ENCODE measurements at regions not wholly inside any gene's neighbourhood (a gene's known extent, or its start where the extent isn't known, plus 50 kb on each side); places are given as distances from the start of the nearest gene placed in this dataset.

- no peaks in the 10 kb centered on the region for H3K4me1 ChIP-seq (ENCODE audit: control insufficient read depth, insufficient read depth, low read length)
- TF ChIP-seq, protein P1, sequence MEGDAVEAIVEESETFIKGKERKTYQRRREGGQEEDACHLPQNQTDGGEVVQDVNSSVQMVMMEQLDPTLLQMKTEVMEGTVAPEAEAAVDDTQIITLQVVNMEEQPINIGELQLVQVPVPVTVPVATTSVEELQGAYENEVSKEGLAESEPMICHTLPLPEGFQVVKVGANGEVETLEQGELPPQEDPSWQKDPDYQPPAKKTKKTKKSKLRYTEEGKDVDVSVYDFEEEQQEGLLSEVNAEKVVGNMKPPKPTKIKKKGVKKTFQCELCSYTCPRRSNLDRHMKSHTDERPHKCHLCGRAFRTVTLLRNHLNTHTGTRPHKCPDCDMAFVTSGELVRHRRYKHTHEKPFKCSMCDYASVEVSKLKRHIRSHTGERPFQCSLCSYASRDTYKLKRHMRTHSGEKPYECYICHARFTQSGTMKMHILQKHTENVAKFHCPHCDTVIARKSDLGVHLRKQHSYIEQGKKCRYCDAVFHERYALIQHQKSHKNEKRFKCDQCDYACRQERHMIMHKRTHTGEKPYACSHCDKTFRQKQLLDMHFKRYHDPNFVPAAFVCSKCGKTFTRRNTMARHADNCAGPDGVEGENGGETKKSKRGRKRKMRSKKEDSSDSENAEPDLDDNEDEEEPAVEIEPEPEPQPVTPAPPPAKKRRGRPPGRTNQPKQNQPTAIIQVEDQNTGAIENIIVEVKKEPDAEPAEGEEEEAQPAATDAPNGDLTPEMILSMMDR (IDR thresholded peaks at IDR 0.05) = no peak
- Mint-ChIP-seq H3K27me3 (ENCODE audit: low read depth in 2 of 2) (no peaks in the 10 kb centered on the region), H3K27ac (no peak overlapping the region), H3K9me3 (peaks cover 18 to 23% of the 10 kb centered on the region in 2 donors), H3K36me3 (no peaks in the 10 kb centered on the region), H3K4me1 (no peaks in the 10 kb centered on the region), H3K4me3 (no peak overlapping the region)
- H3K27ac ChIP-seq (ENCODE audit: low read length) = no peak overlapping the region
- no peaks in the 10 kb centered on the region for H3K36me3 ChIP-seq (ENCODE audit: control insufficient read depth, insufficient read depth, low read length)
- peaks cover 7% of the 10 kb centered on the region for H3K9me3 ChIP-seq (ENCODE audit: control insufficient read depth, insufficient read depth, low read length)
- DNase-seq (no peak), ATAC-seq (no peak)
- WGBS (ENCODE audit: insufficient coverage) = 78% methylated on average over 2 of the region's 2 CpGs
- intact Hi-C loops (cut with micrococcal nuclease) = no loop called here
- H3K27me3 ChIP-seq (ENCODE audit: control insufficient read depth, insufficient read depth, low read length) = no peaks in the 10 kb centered on the region
- no peak overlapping the region for H3K4me3 ChIP-seq (ENCODE audit: low read length)
Observed at GRCh38 chr2:80893711-80894110, 589.2 kb upstream of the LRRTM1 start.

DNA sequence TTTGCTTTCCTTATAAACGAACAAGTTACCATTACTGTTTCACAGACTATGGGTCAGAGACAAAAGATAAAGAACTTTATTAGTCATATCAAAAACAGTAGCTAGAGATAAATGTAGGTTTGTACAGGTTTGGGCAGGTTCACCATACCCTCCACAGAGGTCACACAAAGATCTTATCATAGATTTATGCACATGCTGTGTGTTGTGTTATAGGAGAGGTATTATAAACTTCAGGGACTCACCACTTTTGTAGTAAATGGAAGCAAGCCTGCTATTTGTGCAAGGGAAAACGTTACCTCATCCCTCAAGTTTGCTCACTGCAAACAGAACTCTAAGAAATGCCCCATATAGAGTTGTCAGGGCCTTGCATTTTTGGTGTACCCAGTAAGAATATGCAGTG lies 584.5 kb upstream of the LRRTM1 start:
- H3K4me3 ChIP-seq (ENCODE audit: low read length) = no peak overlapping the region
- no peaks in the 10 kb centered on the region for H3K27me3 Mint-ChIP-seq (ENCODE audit: low read depth in 2 of 2)
- no peaks in the 10 kb centered on the region for H3K27me3 ChIP-seq (ENCODE audit: control insufficient read depth, insufficient read depth, low read length)
- H3K4me3 Mint-ChIP-seq = no peak overlapping the region
- H3K27ac ChIP-seq (ENCODE audit: low read length) = no peak overlapping the region
- DNase-seq = no peak
- no peak for ATAC-seq
- peaks cover 7% of the 10 kb centered on the region for H3K36me3 Mint-ChIP-seq
- TF ChIP-seq, protein P1 (IDR thresholded peaks at IDR 0.05) = no peak
- no peaks in the 10 kb centered on the region for H3K4me1 Mint-ChIP-seq
- H3K9me3 ChIP-seq (ENCODE audit: control insufficient read depth, insufficient read depth, low read length) = no peaks in the 10 kb centered on the region
- peaks cover 4 to 13% of the 10 kb centered on the region in 2 donors for H3K9me3 Mint-ChIP-seq
- no peaks in the 10 kb centered on the region for H3K4me1 ChIP-seq (ENCODE audit: control insufficient read depth, insufficient read depth, low read length)
- H3K36me3 ChIP-seq (ENCODE audit: control insufficient read depth, insufficient read depth, low read length) = no peaks in the 10 kb centered on the region
- intact Hi-C loops (cut with micrococcal nuclease) = no loop called here
- no peak overlapping the region for H3K27ac Mint-ChIP-seq
- 45% methylated on average over 1 of the region's 2 CpGs for WGBS (ENCODE audit: insufficient coverage)

- Histone ChIP-seq H3K4me3 (ENCODE audit: low read length) (no peak overlapping the region), H3K9me3 (ENCODE audit: control insufficient read depth, insufficient read depth, low read length) (no peaks in the 10 kb centered on the region), H3K27me3 (ENCODE audit: control insufficient read depth, insufficient read depth, low read length) (no peaks in the 10 kb centered on the region), H3K36me3 (ENCODE audit: control insufficient read depth, insufficient read depth, low read length) (no peaks in the 10 kb centered on the region), H3K4me1 (ENCODE audit: control insufficient read depth, insufficient read depth, low read length) (no peaks in the 10 kb centered on the region), H3K27ac (ENCODE audit: low read length) (no peak overlapping the region)
- Mint-ChIP-seq H3K36me3 (peaks cover 7% of the 10 kb centered on the region), H3K4me3 (no peak overlapping the region), H3K4me1 (no peaks in the 10 kb centered on the region), H3K9me3 (peaks cover 10 to 15% of the 10 kb centered on the region in 2 donors), H3K27ac (no peak overlapping the region), H3K27me3 (ENCODE audit: low read depth in 2 of 2) (no peaks in the 10 kb centered on the region)
- TF ChIP-seq, protein P1 (IDR thresholded peaks at IDR 0.05) = no peak
- 100% methylated on average over 1 of the region's 2 CpGs for WGBS (ENCODE audit: insufficient coverage)
- ATAC-seq (no peak), DNase-seq (no peak)
- intact Hi-C loops (cut with micrococcal nuclease) = no loop called here
Observed at GRCh38 chr2:80887841-80888378, 583.4 kb upstream of the LRRTM1 start.

DNA sequence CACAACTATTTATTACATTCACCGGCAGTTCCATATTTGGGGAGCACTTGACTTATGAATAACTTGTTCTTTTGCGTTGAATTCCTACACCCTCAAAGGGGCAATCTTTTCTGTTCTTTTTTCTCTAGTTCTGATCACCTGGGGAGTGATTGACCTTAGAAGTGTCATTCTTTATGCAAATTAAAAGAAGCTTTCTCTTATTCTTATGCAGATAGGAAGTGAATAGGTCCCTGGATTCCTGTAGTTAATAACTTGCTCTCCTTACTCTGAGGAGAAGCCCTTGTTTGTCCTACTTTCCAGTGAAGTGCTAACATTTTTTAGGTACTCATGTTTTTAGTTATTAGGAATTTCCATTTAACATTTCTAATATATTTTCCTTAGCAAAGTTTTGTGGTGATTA lies 569.8 kb upstream of the LRRTM1 start:
- ATAC-seq (no peak), DNase-seq (no peak)
- H3K9me3 ChIP-seq (ENCODE audit: control insufficient read depth, insufficient read depth, low read length) = peaks cover 3% of the 10 kb centered on the region
- WGBS (ENCODE audit: insufficient coverage) = 79% methylated on average over 2 of the region's 2 CpGs
- intact Hi-C loops (cut with micrococcal nuclease) = no loop called here
- peaks cover 5% of the 10 kb centered on the region for H3K36me3 Mint-ChIP-seq
- no peaks in the 10 kb centered on the region for H3K36me3 ChIP-seq (ENCODE audit: control insufficient read depth, insufficient read depth, low read length)
- no peaks in the 10 kb centered on the region for H3K27me3 Mint-ChIP-seq (ENCODE audit: low read depth in 2 of 2)
- TF ChIP-seq, protein P1 (IDR thresholded peaks at IDR 0.05) = no peak
- H3K27ac ChIP-seq (ENCODE audit: low read length) = no peak overlapping the region
- no peak overlapping the region for H3K27ac Mint-ChIP-seq
- no peaks in the 10 kb centered on the region for H3K4me1 ChIP-seq (ENCODE audit: control insufficient read depth, insufficient read depth, low read length)
- peaks cover 24 to 40% of the 10 kb centered on the region in 2 donors for H3K9me3 Mint-ChIP-seq
- no peak overlapping the region for H3K4me3 ChIP-seq (ENCODE audit: low read length)
- no peak overlapping the region for H3K4me3 Mint-ChIP-seq
- no peaks in the 10 kb centered on the region for H3K27me3 ChIP-seq (ENCODE audit: control insufficient read depth, insufficient read depth, low read length)
- H3K4me1 Mint-ChIP-seq = no peaks in the 10 kb centered on the region

All from natural killer cell (primary cell).